ENCODE measurements at regions not wholly inside any gene's neighbourhood (a gene's known extent, or its start where the extent isn't known, plus 50 kb on each side); places are given as distances from the start of the nearest gene placed in this dataset.

DNA sequence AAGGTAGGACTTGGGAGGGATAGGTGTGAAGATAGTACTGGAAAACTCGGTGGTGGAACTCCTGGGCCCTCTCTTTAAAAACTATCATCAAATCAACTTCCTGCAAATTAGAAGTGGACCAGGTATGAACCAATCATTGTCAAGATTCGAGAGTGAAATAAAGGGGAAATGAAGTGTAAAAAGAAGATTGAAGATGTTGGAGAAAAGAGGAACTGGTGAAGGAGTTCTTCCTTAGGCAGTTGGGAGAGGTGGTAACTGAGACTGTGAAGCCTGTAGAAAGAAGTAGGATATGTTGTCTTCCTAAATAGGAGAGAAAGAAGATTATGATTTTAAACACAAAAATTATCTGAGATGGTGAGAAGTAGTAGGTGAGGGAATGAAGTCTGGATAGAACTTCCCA is 212.2 kb downstream of the PPP1R2C start:
- H4K20me1 ChIP-seq (ENCODE audit: insufficient read depth, low read length) = no peaks in the 10 kb centered on the region
- no peaks in the 10 kb centered on the region for H3K36me3 ChIP-seq (ENCODE audit: insufficient read depth, low read length)
- no peak overlapping the region for H3K27ac ChIP-seq (ENCODE audit: low read length)
- DNase-seq = no peak
- H3K9me3 ChIP-seq (ENCODE audit: insufficient read depth, low read length, severe bottlenecking) = no peaks in the 10 kb centered on the region
- H2AFZ ChIP-seq (ENCODE audit: low read depth, low read length) = no peak overlapping the region
- peaks cover 4% of the 10 kb centered on the region for H3K4me1 ChIP-seq (ENCODE audit: insufficient read depth, low read length)
- no peak for ATAC-seq (ENCODE audit: insufficient read depth, low read depth)
- H3K27me3 ChIP-seq (ENCODE audit: insufficient read depth, low read length, poor library complexity) = no peaks in the 10 kb centered on the region
- H3K4me2 ChIP-seq (ENCODE audit: insufficient read depth, low read length) = no peak overlapping the region
- no peak for TF ChIP-seq EZH2 (IDR thresholded peaks at IDR 0.05; ENCODE audit: borderline replicate concordance, low read depth, low read length, severe bottlenecking)
- TF ChIP-seq, protein P1, sequence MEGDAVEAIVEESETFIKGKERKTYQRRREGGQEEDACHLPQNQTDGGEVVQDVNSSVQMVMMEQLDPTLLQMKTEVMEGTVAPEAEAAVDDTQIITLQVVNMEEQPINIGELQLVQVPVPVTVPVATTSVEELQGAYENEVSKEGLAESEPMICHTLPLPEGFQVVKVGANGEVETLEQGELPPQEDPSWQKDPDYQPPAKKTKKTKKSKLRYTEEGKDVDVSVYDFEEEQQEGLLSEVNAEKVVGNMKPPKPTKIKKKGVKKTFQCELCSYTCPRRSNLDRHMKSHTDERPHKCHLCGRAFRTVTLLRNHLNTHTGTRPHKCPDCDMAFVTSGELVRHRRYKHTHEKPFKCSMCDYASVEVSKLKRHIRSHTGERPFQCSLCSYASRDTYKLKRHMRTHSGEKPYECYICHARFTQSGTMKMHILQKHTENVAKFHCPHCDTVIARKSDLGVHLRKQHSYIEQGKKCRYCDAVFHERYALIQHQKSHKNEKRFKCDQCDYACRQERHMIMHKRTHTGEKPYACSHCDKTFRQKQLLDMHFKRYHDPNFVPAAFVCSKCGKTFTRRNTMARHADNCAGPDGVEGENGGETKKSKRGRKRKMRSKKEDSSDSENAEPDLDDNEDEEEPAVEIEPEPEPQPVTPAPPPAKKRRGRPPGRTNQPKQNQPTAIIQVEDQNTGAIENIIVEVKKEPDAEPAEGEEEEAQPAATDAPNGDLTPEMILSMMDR (IDR thresholded peaks at IDR 0.05; ENCODE audit: borderline replicate concordance, extremely low read depth, low read length, poor library complexity, severe bottlenecking) = no peak
- no peak overlapping the region for H3K9ac ChIP-seq (ENCODE audit: low read depth, low read length)
- H3K79me2 ChIP-seq (ENCODE audit: insufficient read depth, low read length) = no peaks in the 10 kb centered on the region
- H3K4me3 ChIP-seq (ENCODE audit: low read depth in 1 of 2, low read length in 2 of 2) = no peak overlapping the region

DNA sequence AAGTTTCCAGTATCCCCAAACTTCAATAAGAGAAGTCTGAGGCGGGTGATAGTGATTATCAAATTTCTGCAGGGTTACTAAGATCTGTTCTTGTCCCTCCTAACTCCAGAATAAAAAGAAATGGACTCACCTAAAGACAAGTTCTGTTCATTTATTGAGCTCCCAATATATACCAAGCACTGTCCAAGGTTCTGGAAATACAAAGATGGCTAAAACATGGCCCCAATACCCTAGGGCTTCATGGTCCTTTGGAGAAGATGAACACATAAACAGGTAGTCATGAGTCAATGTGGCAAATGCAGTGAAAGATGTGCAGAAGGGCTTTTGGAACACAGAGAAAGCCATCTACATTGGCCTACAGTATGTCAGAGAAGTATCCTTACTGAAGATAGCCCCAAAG is 231.2 kb downstream of the PPP1R2C start:
- no peak overlapping the region for H3K4me3 ChIP-seq (ENCODE audit: low read depth in 1 of 2, low read length in 2 of 2)
- DNase-seq (no peak), ATAC-seq (ENCODE audit: insufficient read depth, low read depth) (no peak)
- H3K4me1 ChIP-seq (ENCODE audit: insufficient read depth, low read length) = no peaks in the 10 kb centered on the region
- H3K27ac ChIP-seq (ENCODE audit: low read length) = no peak overlapping the region
- H4K20me1 ChIP-seq (ENCODE audit: insufficient read depth, low read length) = no peaks in the 10 kb centered on the region
- H3K27me3 ChIP-seq (ENCODE audit: insufficient read depth, low read length, poor library complexity) = no peaks in the 10 kb centered on the region
- no peaks in the 10 kb centered on the region for H3K36me3 ChIP-seq (ENCODE audit: insufficient read depth, low read length)
- no peak overlapping the region for H2AFZ ChIP-seq (ENCODE audit: low read depth, low read length)
- H3K79me2 ChIP-seq (ENCODE audit: insufficient read depth, low read length) = no peaks in the 10 kb centered on the region
- H3K4me2 ChIP-seq (ENCODE audit: insufficient read depth, low read length) = no peak overlapping the region
- TF ChIP-seq, protein P1 (IDR thresholded peaks at IDR 0.05; ENCODE audit: borderline replicate concordance, extremely low read depth, low read length, poor library complexity, severe bottlenecking) = no peak
- no peak for TF ChIP-seq EZH2 (IDR thresholded peaks at IDR 0.05; ENCODE audit: borderline replicate concordance, low read depth, low read length, severe bottlenecking)
- no peak overlapping the region for H3K9ac ChIP-seq (ENCODE audit: low read depth, low read length)
- H3K9me3 ChIP-seq (ENCODE audit: insufficient read depth, low read length, severe bottlenecking) = no peaks in the 10 kb centered on the region

DNA sequence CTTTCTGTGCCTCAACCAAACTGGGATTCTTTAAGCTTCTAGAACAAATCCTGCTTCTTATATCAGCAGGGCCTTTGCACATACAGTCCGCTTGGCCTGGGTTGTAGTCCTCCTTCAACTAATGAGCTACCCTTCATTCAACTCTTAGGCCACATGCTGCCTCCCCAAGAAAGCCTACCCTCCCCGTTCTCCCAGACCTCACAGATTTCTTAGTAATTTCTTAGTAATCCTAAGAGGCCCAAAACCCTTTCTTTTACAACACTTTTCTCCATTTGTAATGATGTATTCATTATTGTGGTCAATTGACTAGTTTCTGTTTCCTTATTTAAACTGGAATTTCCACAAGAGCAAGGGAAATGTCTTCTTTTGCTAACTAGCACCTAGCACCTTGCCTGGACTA is 233.1 kb downstream of the PPP1R2C start:
- Histone ChIP-seq H3K27ac (ENCODE audit: low read length) (no peak overlapping the region), H2AFZ (ENCODE audit: low read depth, low read length) (no peak overlapping the region), H3K27me3 (ENCODE audit: insufficient read depth, low read length, poor library complexity) (no peaks in the 10 kb centered on the region), H3K36me3 (ENCODE audit: insufficient read depth, low read length) (no peaks in the 10 kb centered on the region), H3K4me3 (ENCODE audit: low read depth in 1 of 2, low read length in 2 of 2) (no peak overlapping the region), H3K4me1 (ENCODE audit: insufficient read depth, low read length) (no peaks in the 10 kb centered on the region), H4K20me1 (ENCODE audit: insufficient read depth, low read length) (no peaks in the 10 kb centered on the region), H3K9me3 (ENCODE audit: insufficient read depth, low read length, severe bottlenecking) (no peaks in the 10 kb centered on the region), H3K4me2 (ENCODE audit: insufficient read depth, low read length) (no peak overlapping the region), H3K79me2 (ENCODE audit: insufficient read depth, low read length) (no peaks in the 10 kb centered on the region), H3K9ac (ENCODE audit: low read depth, low read length) (no peak overlapping the region)
- DNase-seq = no peak
- TF ChIP-seq, protein P1 (IDR thresholded peaks at IDR 0.05; ENCODE audit: borderline replicate concordance, extremely low read depth, low read length, poor library complexity, severe bottlenecking) = no peak
- ATAC-seq (ENCODE audit: insufficient read depth, low read depth) = no peak

DNA sequence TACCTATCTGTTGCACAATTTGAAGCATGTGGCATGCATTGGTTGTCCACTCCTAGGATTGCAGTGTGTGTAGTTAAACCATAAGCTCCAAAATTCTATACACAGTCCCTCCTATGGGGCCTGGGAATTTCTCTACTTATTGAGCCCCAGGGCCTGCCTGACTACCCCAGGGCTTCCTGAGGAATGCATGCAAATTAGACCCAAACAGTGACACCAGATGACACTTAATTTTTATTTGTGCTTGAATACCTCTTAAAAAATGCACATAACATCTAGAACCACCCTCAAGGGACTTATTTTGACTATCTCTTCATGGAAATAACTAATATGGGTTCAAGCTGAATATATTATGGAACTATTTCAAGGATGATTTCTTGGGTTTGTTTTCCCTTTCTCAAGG is 236.4 kb downstream of the PPP1R2C start:
- H3K27ac ChIP-seq (ENCODE audit: low read length) = no peak overlapping the region
- H3K4me1 ChIP-seq (ENCODE audit: insufficient read depth, low read length) = peaks cover 9% of the 10 kb centered on the region
- H3K79me2 ChIP-seq (ENCODE audit: insufficient read depth, low read length) = no peaks in the 10 kb centered on the region
- H3K9ac ChIP-seq (ENCODE audit: low read depth, low read length) = no peak overlapping the region
- DNase-seq (no peak), ATAC-seq (ENCODE audit: insufficient read depth, low read depth) (no peak)
- no peaks in the 10 kb centered on the region for H3K27me3 ChIP-seq (ENCODE audit: insufficient read depth, low read length, poor library complexity)
- H3K9me3 ChIP-seq (ENCODE audit: insufficient read depth, low read length, severe bottlenecking) = no peaks in the 10 kb centered on the region
- no peak overlapping the region for H3K4me3 ChIP-seq (ENCODE audit: low read depth in 1 of 2, low read length in 2 of 2)
- H3K4me2 ChIP-seq (ENCODE audit: insufficient read depth, low read length) = no peak overlapping the region
- no peaks in the 10 kb centered on the region for H3K36me3 ChIP-seq (ENCODE audit: insufficient read depth, low read length)
- no peak for TF ChIP-seq EZH2 (IDR thresholded peaks at IDR 0.05; ENCODE audit: borderline replicate concordance, low read depth, low read length, severe bottlenecking)
- TF ChIP-seq, protein P1 (IDR thresholded peaks at IDR 0.05; ENCODE audit: borderline replicate concordance, extremely low read depth, low read length, poor library complexity, severe bottlenecking) = no peak
- no peak overlapping the region for H2AFZ ChIP-seq (ENCODE audit: low read depth, low read length)
- H4K20me1 ChIP-seq (ENCODE audit: insufficient read depth, low read length) = no peaks in the 10 kb centered on the region
